ENCODE measurements at regions not wholly inside any gene's neighbourhood (a gene's known extent, or its start where the extent isn't known, plus 50 kb on each side); places are given as distances from the start of the nearest gene placed in this dataset.

- no peaks in the 10 kb centered on the region for H3K4me1 ChIP-seq (ENCODE audit: insufficient read depth, low read length)
- no peaks in the 10 kb centered on the region for H3K36me3 ChIP-seq (ENCODE audit: low read depth, low read length)
- CTCF ChIA-PET, result no interaction called here
- no peaks in the 10 kb centered on the region for H3K79me2 ChIP-seq (ENCODE audit: low read length)
- H4K20me1 ChIP-seq (ENCODE audit: low read length), result no peaks in the 10 kb centered on the region
- no peak overlapping the region for H3K9ac ChIP-seq (ENCODE audit: low read length)
- no peak overlapping the region for H3K4me2 ChIP-seq (ENCODE audit: low read length)
- intact Hi-C loops (cut with micrococcal nuclease), result no loop called here
- H3K27ac ChIP-seq (ENCODE audit: low read length), result no peak overlapping the region
- no peaks in the 10 kb centered on the region for H3F3A ChIP-seq (ENCODE audit: low read length, unreplicated experiment)
- POLR2A ChIA-PET (ENCODE audit: unreplicated experiment), result interaction anchor here (0.6 kb wide), 1 partner anchor 689 kb away, joined by 4 read pairs; no protein-coding TSS in a partner anchor
- no peak overlapping the region for H3K4me3 ChIP-seq (ENCODE audit: low read length)
- H2AFZ ChIP-seq (ENCODE audit: low read length), result no peak overlapping the region
- ATAC-seq (no peak), DNase-seq (no peak)
- H3K27me3 ChIP-seq (ENCODE audit: low read length), result no peaks in the 10 kb centered on the region
- H3K9me3 ChIP-seq (ENCODE audit: low read length), result no peaks in the 10 kb centered on the region
- TF ChIP-seq CTCF (conservative IDR thresholded peaks at IDR 0.05; ENCODE audit: low read depth, low read length) (no peak), EZH2phosphoT487 (IDR thresholded peaks at IDR 0.05; ENCODE audit: borderline replicate concordance, low read length) (no peak), EZH2 (IDR thresholded peaks at IDR 0.05; ENCODE audit: low read length, unreplicated experiment) (no peak)
- BruUV-seq (replicated peaks), result no TSS peak
- no peaks in the 10 kb centered on the region for H3K9me2 ChIP-seq (replicated peaks; ENCODE audit: low read length)
Observed at GRCh38 chr4:104345598-104346242, 149.0 kb downstream of the CXXC4 start.

- no peak for DNase-seq
- no peak overlapping the region for H2AFZ ChIP-seq (ENCODE audit: low read length)
- H3K9ac ChIP-seq (ENCODE audit: low read length), result no peak overlapping the region
- no peak overlapping the region for H3K4me2 ChIP-seq (ENCODE audit: low read length)
- H4K20me1 ChIP-seq (ENCODE audit: low read length), result no peaks in the 10 kb centered on the region
- intact Hi-C loops (cut with micrococcal nuclease), result no loop called here
- H3K27ac ChIP-seq (ENCODE audit: low read length), result no peak overlapping the region
- no peaks in the 10 kb centered on the region for H3F3A ChIP-seq (ENCODE audit: low read length, unreplicated experiment)
- ATAC-seq, result no peak
- no peak for TF ChIP-seq EZH2phosphoT487 (IDR thresholded peaks at IDR 0.05; ENCODE audit: borderline replicate concordance, low read length)
- TF ChIP-seq CTCF (conservative IDR thresholded peaks at IDR 0.05; ENCODE audit: low read depth, low read length), result no peak
- TF ChIP-seq EZH2 (IDR thresholded peaks at IDR 0.05; ENCODE audit: low read length, unreplicated experiment), result no peak
- H3K4me1 ChIP-seq (ENCODE audit: insufficient read depth, low read length), result no peaks in the 10 kb centered on the region
- H3K27me3 ChIP-seq (ENCODE audit: low read length), result no peaks in the 10 kb centered on the region
- no peaks in the 10 kb centered on the region for H3K79me2 ChIP-seq (ENCODE audit: low read length)
- ChIA-PET POLR2A (ENCODE audit: unreplicated experiment) (no interaction called here), CTCF (no interaction called here)
- no peak overlapping the region for H3K4me3 ChIP-seq (ENCODE audit: low read length)
- H3K9me3 ChIP-seq (ENCODE audit: low read length), result no peaks in the 10 kb centered on the region
- BruUV-seq (replicated peaks), result no TSS peak
- H3K36me3 ChIP-seq (ENCODE audit: low read depth, low read length), result no peaks in the 10 kb centered on the region
- no peaks in the 10 kb centered on the region for H3K9me2 ChIP-seq (replicated peaks; ENCODE audit: low read length)
Observed at GRCh38 chr4:104344342-104344980, 150.2 kb downstream of the CXXC4 start.

- no peaks in the 10 kb centered on the region for H3K36me3 ChIP-seq (ENCODE audit: low read depth, low read length)
- H3K4me2 ChIP-seq (ENCODE audit: low read length), result no peak overlapping the region
- no peak overlapping the region for H3K4me3 ChIP-seq (ENCODE audit: low read length)
- BruUV-seq (replicated peaks), result no TSS peak
- CTCF ChIA-PET, result no interaction called here
- no peaks in the 10 kb centered on the region for H3K4me1 ChIP-seq (ENCODE audit: insufficient read depth, low read length)
- H4K20me1 ChIP-seq (ENCODE audit: low read length), result no peaks in the 10 kb centered on the region
- POLR2A ChIA-PET (ENCODE audit: unreplicated experiment), result no interaction called here
- H3K27me3 ChIP-seq (ENCODE audit: low read length), result no peaks in the 10 kb centered on the region
- no peak overlapping the region for H2AFZ ChIP-seq (ENCODE audit: low read length)
- H3K9ac ChIP-seq (ENCODE audit: low read length), result no peak overlapping the region
- intact Hi-C loops (cut with micrococcal nuclease), result no loop called here
- no peaks in the 10 kb centered on the region for H3K9me2 ChIP-seq (replicated peaks; ENCODE audit: low read length)
- TF ChIP-seq EZH2 (IDR thresholded peaks at IDR 0.05; ENCODE audit: low read length, unreplicated experiment) (no peak), CTCF (conservative IDR thresholded peaks at IDR 0.05; ENCODE audit: low read depth, low read length) (no peak), EZH2phosphoT487 (IDR thresholded peaks at IDR 0.05; ENCODE audit: borderline replicate concordance, low read length) (no peak)
- DNase-seq (no peak), ATAC-seq (no peak)
- no peaks in the 10 kb centered on the region for H3K9me3 ChIP-seq (ENCODE audit: low read length)
- no peak overlapping the region for H3K27ac ChIP-seq (ENCODE audit: low read length)
- H3F3A ChIP-seq (ENCODE audit: low read length, unreplicated experiment), result no peaks in the 10 kb centered on the region
- no peaks in the 10 kb centered on the region for H3K79me2 ChIP-seq (ENCODE audit: low read length)
Observed at GRCh38 chr4:104334410-104334809, 160.3 kb downstream of the CXXC4 start.

Data from PC-3 (cell line).